Stimulated activated effector memory CD8-positive, alpha-beta T cell treated with anti-CD3 and anti-CD28 coated beads, Interleukin-12 subunit alpha, Interleukin-12 subunit beta, amount 100 ng/mL, for 72 hours (primary cell): ENCODE measurements at regions not wholly inside any gene's neighbourhood (a gene's known extent, or its start where the extent isn't known, plus 50 kb on each side); places are given as distances from the start of the nearest gene placed in this dataset.
A peak's percentile ranks its signal among the peaks of the same experiment; 100 is the strongest.

ENCODE experiments used
- ATAC-seq: fragments of 150-1000 bp; cut with Tn5 transposase; 2 replicates; pipeline ENCODE4 v1.10.0; 2021
- DNase-seq, 2 donors: peaks; one replicate each; pipeline ENCODE4 v3.0.0; 2021 to 2022; ENCODE audit warnings: low spot score in 2 of 2
- H3K27ac Mint-ChIP-seq: one replicate; pipeline ENCODE4 v1.8.0; 2022; ENCODE audit warnings: mild to moderate bottlenecking, mixed read lengths
- H3K36me3 Mint-ChIP-seq: one replicate; pipeline ENCODE4 v1.8.0; 2022; ENCODE audit warnings: mild to moderate bottlenecking, mixed read lengths
- H3K4me1 Mint-ChIP-seq: one replicate; pipeline ENCODE4 v1.8.0; 2022; ENCODE audit warnings: mixed read lengths
- H3K4me3 Mint-ChIP-seq: one replicate; pipeline ENCODE4 v1.8.0; 2022; ENCODE audit warnings: mild to moderate bottlenecking, mixed read lengths
- H3K9me3 Mint-ChIP-seq: one replicate; pipeline ENCODE4 v1.8.0; 2022; ENCODE audit warnings: mixed read lengths

- H3K27ac Mint-ChIP-seq = no peak overlapping the region
- H3K9me3 Mint-ChIP-seq = peaks cover 21% of the 10 kb centered on the region
- H3K4me3 Mint-ChIP-seq = no peak overlapping the region
- H3K36me3 Mint-ChIP-seq = no peaks in the 10 kb centered on the region
- H3K4me1 Mint-ChIP-seq = no peaks in the 10 kb centered on the region
- no peak for DNase-seq
- ATAC-seq = no peak
Measured at GRCh38 chr7:136259074-136259473, 281.9 kb upstream of the MTPN start.

- no peak for DNase-seq
- peaks cover 9% of the 10 kb centered on the region for H3K9me3 Mint-ChIP-seq
- no peaks in the 10 kb centered on the region for H3K36me3 Mint-ChIP-seq
- no peak overlapping the region for H3K4me3 Mint-ChIP-seq
- no peaks in the 10 kb centered on the region for H3K4me1 Mint-ChIP-seq
- ATAC-seq = no peak
- no peak overlapping the region for H3K27ac Mint-ChIP-seq
Measured at GRCh38 chr7:136256491-136256890, 279.3 kb upstream of the MTPN start.

- H3K27ac Mint-ChIP-seq = no peak overlapping the region
- ATAC-seq (no peak), DNase-seq (no peak)
- no peaks in the 10 kb centered on the region for H3K4me1 Mint-ChIP-seq
- H3K4me3 Mint-ChIP-seq = no peak overlapping the region
- H3K36me3 Mint-ChIP-seq = no peaks in the 10 kb centered on the region
- no peaks in the 10 kb centered on the region for H3K9me3 Mint-ChIP-seq
Measured at GRCh38 chr7:136254148-136254547, 277.0 kb upstream of the MTPN start.

- DNase-seq (no peak), ATAC-seq (no peak)
- no peaks in the 10 kb centered on the region for H3K4me1 Mint-ChIP-seq
- H3K4me3 Mint-ChIP-seq = no peak overlapping the region
- no peak overlapping the region for H3K27ac Mint-ChIP-seq
- no peaks in the 10 kb centered on the region for H3K36me3 Mint-ChIP-seq
- peaks cover 4% of the 10 kb centered on the region for H3K9me3 Mint-ChIP-seq
Measured at GRCh38 chr7:136251826-136252225, 274.7 kb upstream of the MTPN start.

GRCh38 chr7:136247211-136247610 lies 270.1 kb upstream of the MTPN start:
- ATAC-seq = no peak
- no peak overlapping the region for H3K4me3 Mint-ChIP-seq
- no peak for DNase-seq
- no peak overlapping the region for H3K27ac Mint-ChIP-seq
- H3K36me3 Mint-ChIP-seq = no peaks in the 10 kb centered on the region
- peaks cover 5% of the 10 kb centered on the region for H3K9me3 Mint-ChIP-seq
- no peaks in the 10 kb centered on the region for H3K4me1 Mint-ChIP-seq

- Mint-ChIP-seq H3K27ac (no peak overlapping the region), H3K36me3 (no peaks in the 10 kb centered on the region), H3K4me3 (no peak overlapping the region), H3K9me3 (peaks cover 5% of the 10 kb centered on the region), H3K4me1 (no peaks in the 10 kb centered on the region)
- DNase-seq = no peak
- ATAC-seq = no peak
Measured at GRCh38 chr7:136245327-136246004, 268.3 kb upstream of the MTPN start.

- ATAC-seq (no peak), DNase-seq (no peak)
- Mint-ChIP-seq H3K9me3 (peaks cover 36% of the 10 kb centered on the region), H3K36me3 (no peaks in the 10 kb centered on the region), H3K27ac (no peak overlapping the region), H3K4me1 (no peaks in the 10 kb centered on the region), H3K4me3 (no peak overlapping the region)
Measured at GRCh38 chr7:136234040-136234439, 256.9 kb upstream of the MTPN start.

- H3K27ac Mint-ChIP-seq = no peak overlapping the region
- H3K4me1 Mint-ChIP-seq = no peaks in the 10 kb centered on the region
- H3K4me3 Mint-ChIP-seq = no peak overlapping the region
- H3K36me3 Mint-ChIP-seq = no peaks in the 10 kb centered on the region
- ATAC-seq (no peak), DNase-seq (no peak)
- H3K9me3 Mint-ChIP-seq = peaks cover 31% of the 10 kb centered on the region
Measured at GRCh38 chr7:136230210-136230609, 253.1 kb upstream of the MTPN start.

GRCh38 chr7:136229790-136230189 lies 252.6 kb upstream of the MTPN start:
- no peaks in the 10 kb centered on the region for H3K4me1 Mint-ChIP-seq
- no peak for DNase-seq
- no peak for ATAC-seq
- H3K36me3 Mint-ChIP-seq = no peaks in the 10 kb centered on the region
- no peak overlapping the region for H3K27ac Mint-ChIP-seq
- peaks cover 27% of the 10 kb centered on the region for H3K9me3 Mint-ChIP-seq
- H3K4me3 Mint-ChIP-seq = no peak overlapping the region

- no peak overlapping the region for H3K4me3 Mint-ChIP-seq
- DNase-seq (no peak), ATAC-seq (no peak)
- H3K9me3 Mint-ChIP-seq = peaks cover 22% of the 10 kb centered on the region
- H3K36me3 Mint-ChIP-seq = no peaks in the 10 kb centered on the region
- H3K27ac Mint-ChIP-seq = no peak overlapping the region
- H3K4me1 Mint-ChIP-seq = no peaks in the 10 kb centered on the region
Measured at GRCh38 chr7:136228171-136228570, 251.0 kb upstream of the MTPN start.

- Mint-ChIP-seq H3K4me1 (no peaks in the 10 kb centered on the region), H3K27ac (no peak overlapping the region), H3K4me3 (no peak overlapping the region), H3K36me3 (peaks cover 5% of the 10 kb centered on the region), H3K9me3 (no peaks in the 10 kb centered on the region)
- ATAC-seq (no peak), DNase-seq (no peak)
Measured at GRCh38 chr7:136214356-136214755, 237.2 kb upstream of the MTPN start.

GRCh38 chr7:136213012-136213411 lies 235.9 kb upstream of the MTPN start:
- Mint-ChIP-seq H3K4me3 (no peak overlapping the region), H3K36me3 (peaks cover 11% of the 10 kb centered on the region), H3K4me1 (no peaks in the 10 kb centered on the region), H3K27ac (no peak overlapping the region), H3K9me3 (no peaks in the 10 kb centered on the region)
- ATAC-seq (no peak), DNase-seq (no peak)

GRCh38 chr7:136210664-136211063 lies 233.5 kb upstream of the MTPN start:
- no peak overlapping the region for H3K4me3 Mint-ChIP-seq
- H3K27ac Mint-ChIP-seq = no peak overlapping the region
- no peak for DNase-seq
- H3K4me1 Mint-ChIP-seq = no peaks in the 10 kb centered on the region
- no peak for ATAC-seq
- peaks cover 5% of the 10 kb centered on the region for H3K9me3 Mint-ChIP-seq
- peaks cover 11% of the 10 kb centered on the region for H3K36me3 Mint-ChIP-seq

GRCh38 chr7:136210079-136210478 lies 232.9 kb upstream of the MTPN start:
- Mint-ChIP-seq H3K27ac (no peak overlapping the region), H3K4me1 (no peaks in the 10 kb centered on the region), H3K36me3 (peaks cover 11% of the 10 kb centered on the region), H3K9me3 (peaks cover 5% of the 10 kb centered on the region), H3K4me3 (no peak overlapping the region)
- no peak for ATAC-seq
- no peak for DNase-seq

- Mint-ChIP-seq H3K4me1 (no peaks in the 10 kb centered on the region), H3K4me3 (no peak overlapping the region), H3K9me3 (peaks cover 5% of the 10 kb centered on the region), H3K27ac (no peak overlapping the region), H3K36me3 (peaks cover 11% of the 10 kb centered on the region)
- ATAC-seq = peak; percentile 78
- no peak for DNase-seq
Measured at GRCh38 chr7:136205956-136206355, 228.8 kb upstream of the MTPN start.

GRCh38 chr7:136198168-136198567 lies 221.0 kb upstream of the MTPN start:
- no peak for DNase-seq
- no peak for ATAC-seq
- Mint-ChIP-seq H3K27ac (no peak overlapping the region), H3K4me1 (no peaks in the 10 kb centered on the region), H3K36me3 (no peaks in the 10 kb centered on the region), H3K9me3 (peaks cover 29% of the 10 kb centered on the region), H3K4me3 (no peak overlapping the region)

GRCh38 chr7:136194878-136195277 lies 217.7 kb upstream of the MTPN start:
- DNase-seq (no peak), ATAC-seq (no peak)
- Mint-ChIP-seq H3K4me3 (no peak overlapping the region), H3K27ac (no peak overlapping the region), H3K4me1 (no peaks in the 10 kb centered on the region), H3K36me3 (no peaks in the 10 kb centered on the region), H3K9me3 (peaks cover 27% of the 10 kb centered on the region)
